Neural progenitor cell (in vitro differentiated cells): ENCODE measurements at regions not wholly inside any gene's neighbourhood (a gene's known extent, or its start where the extent isn't known, plus 50 kb on each side); places are given as distances from the start of the nearest gene placed in this dataset.

ENCODE experiments used
- CTCF ChIP-seq: fragments of 200-600 bp; sonication (generic); IDR thresholded peaks from 2 replicates; pipeline ENCODE4 v1.5.1; 2017; ENCODE audit warnings: antibody characterized with exemption, mild to moderate bottlenecking
- EZH2 ChIP-seq: fragments of 200-600 bp; sonication (generic); IDR thresholded peaks from 2 replicates; pipeline ENCODE4 v1.6.1; 2017; ENCODE audit warnings: antibody characterized with exemption, mild to moderate bottlenecking, moderate library complexity

- TF ChIP-seq CTCF, result no peak
- TF ChIP-seq EZH2, result no peak
Observed at GRCh38 chr4:111027526-111027925, 404.6 kb upstream of the PITX2 start.
